ENCODE measurements at regions not wholly inside any gene's neighbourhood (a gene's known extent, or its start where the extent isn't known, plus 50 kb on each side); places are given as distances from the start of the nearest gene placed in this dataset.
"Not testable (repeated sequence)": the region's sequence is repeated elsewhere in the genome, so short reads cannot be mapped to it uniquely, and the experiment has no call there.

- no peak for DNase-seq (ENCODE audit: low read depth in 3 of 3, low spot score in 1 of 3)
Measured at GRCh38 chr9:106218427-106218826, 524.1 kb downstream of the TMEM38B start.

GRCh38 chr9:106218854-106219253 lies 524.5 kb downstream of the TMEM38B start:
- no peak for DNase-seq (ENCODE audit: low read depth in 3 of 3, low spot score in 1 of 3)

GRCh38 chr9:106220415-106220814 lies 526.1 kb downstream of the TMEM38B start:
- no peak for DNase-seq (ENCODE audit: low read depth in 3 of 3, low spot score in 1 of 3)

DNA sequence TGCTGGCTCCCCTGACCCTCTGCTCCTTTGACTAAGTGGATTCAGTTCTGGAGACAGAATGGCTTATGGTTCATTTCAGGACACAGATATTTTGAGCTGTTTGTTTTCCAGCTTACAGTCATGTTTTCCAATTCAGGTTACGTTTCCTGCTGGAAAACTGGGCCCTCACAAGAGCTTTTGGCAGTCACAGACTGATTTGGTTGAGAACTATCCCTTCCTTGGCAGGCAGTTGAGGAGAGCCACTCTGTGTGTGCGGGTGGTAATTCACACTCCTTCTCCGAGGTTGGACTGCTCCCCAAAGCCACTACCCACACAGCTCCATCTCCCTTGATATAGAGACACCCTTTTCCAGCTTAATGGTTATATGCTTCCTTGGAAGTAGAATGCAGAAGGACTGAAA lies 534.5 kb downstream of the TMEM38B start:
- no peak for DNase-seq (ENCODE audit: low read depth in 3 of 3, low spot score in 1 of 3)

DNA sequence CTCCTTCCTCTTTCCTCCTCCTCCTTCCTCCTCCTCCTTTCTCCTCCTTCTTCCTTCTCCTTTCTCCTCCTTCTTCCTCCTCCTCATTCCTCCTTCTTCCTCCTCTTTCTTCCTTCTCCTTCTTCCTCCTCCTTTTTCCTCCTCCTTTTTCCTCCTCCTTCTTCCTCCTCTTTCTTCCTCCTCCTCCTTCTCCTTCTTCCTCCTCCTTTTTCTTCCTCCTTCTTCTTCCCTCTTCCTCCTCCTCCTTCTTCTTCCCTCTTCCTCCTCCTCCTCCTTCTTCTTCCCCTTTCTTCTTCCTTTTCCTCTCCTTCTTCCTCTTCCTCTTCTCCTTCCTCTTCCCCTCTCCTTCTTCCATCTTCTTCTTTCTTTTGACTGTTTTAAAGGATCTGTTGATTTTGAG lies 538.8 kb downstream of the TMEM38B start:
- no peak for DNase-seq (ENCODE audit: low read depth in 3 of 3, low spot score in 1 of 3)

DNA sequence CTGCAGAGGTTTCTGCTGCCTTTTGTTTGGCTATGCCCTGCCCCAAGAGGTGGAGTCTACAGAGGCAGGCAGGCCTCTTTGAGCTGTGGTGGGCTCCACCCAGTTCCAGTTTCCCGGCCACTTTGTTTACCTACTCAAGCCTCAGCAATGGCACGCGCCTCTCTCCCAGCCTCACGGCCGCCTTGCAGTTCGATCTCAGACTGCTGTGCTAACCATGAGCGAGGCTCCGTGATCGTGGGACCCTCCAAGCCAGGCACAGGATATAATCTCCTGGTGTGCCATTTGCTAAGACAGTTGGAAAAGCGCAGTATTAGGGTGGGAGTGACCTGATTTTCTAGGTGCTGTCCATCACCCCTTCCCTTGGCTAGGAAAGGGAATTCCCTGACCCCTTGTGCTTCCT lies 566.6 kb downstream of the TMEM38B start:
- DNase-seq (ENCODE audit: low read depth in 3 of 3, low spot score in 1 of 3): not testable (repeated sequence)

DNA sequence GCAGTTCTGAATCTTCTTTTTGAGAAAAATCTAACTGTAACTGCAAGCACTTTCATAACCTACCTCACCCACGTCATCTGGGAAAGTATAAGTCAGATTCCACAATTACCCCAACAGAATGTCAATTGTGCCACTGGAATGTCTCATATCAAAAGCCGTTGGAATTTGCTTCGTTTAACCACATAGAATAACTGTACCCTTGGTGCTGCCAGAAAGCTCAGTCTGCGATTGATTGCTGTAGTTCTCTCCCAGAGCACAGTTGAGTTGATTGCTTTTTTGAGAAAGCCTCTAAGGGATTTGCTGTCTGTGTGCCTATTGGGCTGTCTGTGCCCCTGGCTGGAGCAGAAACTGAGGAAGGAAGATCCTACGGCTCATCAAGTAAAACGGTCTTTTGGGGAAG lies 583.6 kb downstream of the TMEM38B start:
- no peak for DNase-seq (ENCODE audit: low read depth in 3 of 3, low spot score in 1 of 3)

GRCh38 chr9:106283769-106284168 lies 579.2 kb upstream of the ZNF462 start:
- no peak for DNase-seq (ENCODE audit: low read depth in 3 of 3, low spot score in 1 of 3)

DNA sequence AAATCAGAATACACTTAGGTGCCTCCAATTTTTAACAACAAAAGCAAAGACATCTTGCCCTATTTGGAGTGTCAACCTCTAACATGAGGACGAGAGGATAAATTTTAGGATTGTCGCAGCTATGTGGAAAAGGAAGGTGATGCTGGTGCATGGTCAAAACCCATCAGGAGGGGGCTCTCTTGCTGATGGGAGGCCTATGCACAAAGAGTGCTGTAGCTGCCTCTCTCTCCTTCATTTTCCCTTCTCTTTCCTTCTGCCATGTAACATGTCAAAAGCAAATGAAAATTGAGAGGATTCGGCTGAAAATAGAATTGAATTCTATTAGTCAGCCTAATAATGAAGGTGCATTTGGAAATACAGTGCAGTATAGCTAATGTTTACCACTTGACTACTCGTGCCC lies 578.7 kb upstream of the ZNF462 start:
- DNase-seq (ENCODE audit: low read depth in 3 of 3, low spot score in 1 of 3): no peak

DNA sequence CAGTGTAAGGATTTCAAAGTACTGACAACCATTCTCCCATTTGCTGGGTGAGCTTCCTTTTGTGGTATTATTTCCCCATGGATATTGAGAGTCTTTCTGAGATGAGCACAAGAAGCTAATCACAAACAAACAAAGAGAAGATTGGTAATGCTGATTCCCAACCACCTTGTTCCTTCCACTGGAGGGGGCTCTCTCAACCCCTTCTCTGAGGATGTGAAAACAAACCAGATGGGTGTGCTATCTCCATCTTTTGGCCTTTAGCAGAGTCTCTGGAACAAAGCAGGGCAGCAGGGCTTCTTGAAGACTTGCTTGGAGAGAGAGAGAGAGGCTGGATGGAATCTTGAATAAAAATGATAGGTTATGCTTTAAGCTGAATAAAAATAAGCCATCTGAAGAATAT lies 576.7 kb upstream of the ZNF462 start:
- no peak for DNase-seq (ENCODE audit: low read depth in 3 of 3, low spot score in 1 of 3)

- DNase-seq (ENCODE audit: low read depth in 3 of 3, low spot score in 1 of 3): no peak
Measured at GRCh38 chr9:106287091-106287631, 575.8 kb upstream of the ZNF462 start.

- no peak for DNase-seq (ENCODE audit: low read depth in 3 of 3, low spot score in 1 of 3)
Measured at GRCh38 chr9:106287731-106288130, 575.2 kb upstream of the ZNF462 start.

GRCh38 chr9:106288689-106289088 lies 574.3 kb upstream of the ZNF462 start:
- DNase-seq (ENCODE audit: low read depth in 3 of 3, low spot score in 1 of 3): no peak

- DNase-seq (ENCODE audit: low read depth in 3 of 3, low spot score in 1 of 3): no peak
Measured at GRCh38 chr9:106291786-106292185, 571.2 kb upstream of the ZNF462 start.

GRCh38 chr9:106296426-106296825 lies 566.5 kb upstream of the ZNF462 start:
- no peak for DNase-seq (ENCODE audit: low read depth in 3 of 3, low spot score in 1 of 3)

DNA sequence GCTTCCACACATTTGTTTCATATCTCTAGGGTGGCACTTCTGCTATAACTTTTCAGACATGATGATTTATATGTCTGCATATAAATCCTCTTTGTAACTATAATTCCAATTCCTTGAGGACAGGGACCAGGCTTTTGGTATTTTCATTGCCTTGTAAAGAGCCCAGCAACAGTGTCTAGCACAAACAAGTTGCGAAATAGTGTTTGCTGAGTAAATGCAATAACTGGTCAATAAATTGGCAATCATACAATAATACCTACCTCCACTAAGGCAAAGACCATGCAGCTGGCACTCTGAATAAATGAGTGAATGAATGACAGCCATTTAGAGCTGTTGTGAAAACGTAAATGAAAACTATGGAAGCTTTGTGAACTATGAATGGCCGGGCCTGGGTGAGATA lies 564.0 kb upstream of the ZNF462 start:
- DNase-seq (ENCODE audit: low read depth in 3 of 3, low spot score in 1 of 3): no peak

DNA sequence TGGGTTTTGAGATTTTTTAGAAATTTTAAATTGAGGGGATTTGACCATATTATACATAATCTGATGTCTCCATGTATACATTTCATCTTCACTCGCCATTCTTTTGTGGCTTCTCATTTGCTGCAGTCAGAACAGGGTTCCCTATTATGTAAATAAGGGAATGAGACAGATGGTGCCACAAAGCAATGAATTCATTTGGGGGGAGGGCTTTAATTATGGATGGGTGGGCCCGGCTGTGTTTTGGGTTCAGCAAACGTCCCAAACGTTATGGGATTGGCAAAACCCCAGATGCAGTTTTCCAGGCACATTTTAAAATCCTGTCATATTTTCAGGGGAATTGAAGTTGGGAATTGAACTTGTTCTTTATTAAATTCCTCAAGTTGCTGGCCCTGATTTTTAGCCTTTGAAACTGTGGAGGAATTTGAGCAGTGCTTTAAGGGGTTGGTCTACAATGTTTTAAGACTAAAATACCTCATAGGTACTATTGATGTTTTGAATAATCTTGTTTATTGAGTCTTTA lies 558.5 kb upstream of the ZNF462 start:
- no peak for DNase-seq (ENCODE audit: low read depth in 3 of 3, low spot score in 1 of 3)

DNA sequence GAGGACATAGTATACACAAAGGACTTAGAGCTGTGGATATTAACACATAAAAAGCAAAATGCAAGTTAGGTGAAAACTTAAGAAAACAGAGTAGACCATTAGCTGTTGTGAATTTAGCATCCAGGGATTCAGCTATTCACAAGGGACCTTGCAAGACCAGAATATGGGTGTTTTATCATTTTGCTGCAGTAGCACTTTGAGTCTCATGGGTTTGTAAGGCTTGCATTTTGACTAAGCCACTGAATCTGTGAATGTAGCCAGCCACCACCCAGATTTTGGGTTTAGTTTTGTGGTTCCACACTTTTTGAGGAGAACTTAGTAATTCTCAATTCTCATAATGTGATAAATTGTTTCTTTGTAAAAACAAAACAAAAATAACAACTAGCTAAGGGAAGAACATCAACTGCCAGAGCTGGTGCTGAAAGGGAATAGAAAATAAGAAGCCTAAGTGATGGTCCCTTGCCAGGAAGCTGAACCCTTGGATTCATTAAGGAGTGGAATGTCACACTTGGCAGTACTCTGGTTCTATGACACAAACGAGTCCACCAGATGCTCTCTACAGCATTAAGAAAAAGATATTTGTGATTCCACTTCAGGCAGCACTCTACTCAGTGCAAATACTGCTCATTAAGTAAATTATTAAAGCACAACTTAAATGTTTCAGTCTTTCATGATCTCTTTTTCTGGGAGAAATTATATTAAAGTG lies 557.4 kb upstream of the ZNF462 start:
- no peak for DNase-seq (ENCODE audit: low read depth in 3 of 3, low spot score in 1 of 3)

DNA sequence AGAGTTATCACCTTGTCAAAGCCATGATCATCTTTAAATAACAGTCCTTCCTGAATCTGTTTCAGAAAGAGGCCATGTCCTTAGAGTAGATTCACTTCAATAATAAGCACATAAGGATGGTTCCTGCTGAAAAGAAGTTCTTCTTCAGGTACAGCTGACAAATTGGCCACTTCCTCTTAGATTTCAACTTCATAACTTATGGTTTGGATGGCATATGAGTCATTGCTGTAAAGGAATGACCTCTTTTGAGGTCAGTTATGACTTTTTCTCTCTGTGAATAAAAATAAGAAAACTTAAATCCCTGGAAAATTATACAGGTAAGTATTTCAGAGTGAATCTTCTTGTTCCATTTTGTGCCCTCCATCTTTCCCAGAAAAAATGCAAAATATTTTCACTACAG lies 555.3 kb upstream of the ZNF462 start:
- no peak for DNase-seq (ENCODE audit: low read depth in 3 of 3, low spot score in 1 of 3)

- no peak for DNase-seq (ENCODE audit: low read depth in 3 of 3, low spot score in 1 of 3)
Measured at GRCh38 chr9:106309925-106310324, 553.0 kb upstream of the ZNF462 start.

- DNase-seq (ENCODE audit: low read depth in 3 of 3, low spot score in 1 of 3): no peak
Measured at GRCh38 chr9:106310782-106311181, 552.2 kb upstream of the ZNF462 start.

DNA sequence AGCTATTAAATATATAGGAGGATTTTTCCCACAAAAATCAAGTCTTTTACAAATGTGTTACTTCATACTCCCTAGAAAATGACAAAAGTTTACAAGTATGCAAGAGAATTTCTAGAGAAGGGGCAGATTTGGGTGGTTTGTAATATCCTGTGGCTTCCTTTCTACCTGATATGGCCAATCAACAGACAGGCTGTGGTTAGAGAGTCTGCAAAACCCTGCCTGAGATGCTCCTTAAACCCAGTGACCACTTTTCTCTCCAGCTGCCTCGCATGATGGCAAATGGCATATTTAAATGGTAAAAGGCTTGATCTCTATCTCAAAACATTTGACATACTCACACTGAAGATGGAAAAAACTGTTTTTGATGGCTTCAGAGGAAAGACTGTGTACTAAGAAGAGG lies 550.1 kb upstream of the ZNF462 start:
- no peak for DNase-seq (ENCODE audit: low read depth in 3 of 3, low spot score in 1 of 3)

- DNase-seq (ENCODE audit: low read depth in 3 of 3, low spot score in 1 of 3): no peak
Measured at GRCh38 chr9:106314476-106314875, 548.5 kb upstream of the ZNF462 start.

Data from stimulated activated CD4-positive, alpha-beta T cell treated with anti-CD3 and anti-CD28 coated beads, TNF-alpha, amount 100 ng/mL, for 1 hour (primary cell).